Fibroblast of lung (primary cell): ENCODE measurements at regions not wholly inside any gene's neighbourhood (a gene's known extent, or its start where the extent isn't known, plus 50 kb on each side); places are given as distances from the start of the nearest gene placed in this dataset.

Experiments
- CTCF ChIP-seq, 2 donors: IDR thresholded peaks in 1 of 2; conservative IDR thresholded peaks in 1 of 2; 1 replicate in 1 of 2; 2 replicates in 1 of 2; pipeline ENCODE4 v1.5.1; 2011 to 2012; ENCODE audit warnings: low read length in 2 of 2, control low read depth in 1 of 2, inconsistent platforms in 1 of 2, low read depth in 1 of 2, mild to moderate bottlenecking in 1 of 2
- EZH2 ChIP-seq: IDR thresholded peaks from 2 replicates; pipeline ENCODE4 v1.5.1; 2012; ENCODE audit warnings: low read length, control low read depth, mild to moderate bottlenecking; ENCODE audit errors: missing control alignments

GRCh38 chr1:207264663-207265252, 56.7 kb upstream of the CD55 start:
- TF ChIP-seq CTCF (conservative IDR thresholded peaks at IDR 0.05 in 1 of 2, IDR thresholded peaks at IDR 0.05 in 1 of 2; ENCODE audit: low read depth in 1 of 2, low read length in 2 of 2): no peak
- TF ChIP-seq EZH2: no peak
